C4-2B (cell line): ENCODE measurements at regions not wholly inside any gene's neighbourhood (a gene's known extent, or its start where the extent isn't known, plus 50 kb on each side); places are given as distances from the start of the nearest gene placed in this dataset.

Experiments
- ZFX ChIP-seq: fragments of 450-650 bp; IDR thresholded peaks from 2 replicates; pipeline ENCODE4 v1.6.1; 2017
- TF ChIP-seq, protein P1 (sequence below): fragments of 450-650 bp; conservative IDR thresholded peaks from 2 replicates; pipeline ENCODE4 v1.5.1; 2017; ENCODE audit warnings: mild to moderate bottlenecking

DNA sequence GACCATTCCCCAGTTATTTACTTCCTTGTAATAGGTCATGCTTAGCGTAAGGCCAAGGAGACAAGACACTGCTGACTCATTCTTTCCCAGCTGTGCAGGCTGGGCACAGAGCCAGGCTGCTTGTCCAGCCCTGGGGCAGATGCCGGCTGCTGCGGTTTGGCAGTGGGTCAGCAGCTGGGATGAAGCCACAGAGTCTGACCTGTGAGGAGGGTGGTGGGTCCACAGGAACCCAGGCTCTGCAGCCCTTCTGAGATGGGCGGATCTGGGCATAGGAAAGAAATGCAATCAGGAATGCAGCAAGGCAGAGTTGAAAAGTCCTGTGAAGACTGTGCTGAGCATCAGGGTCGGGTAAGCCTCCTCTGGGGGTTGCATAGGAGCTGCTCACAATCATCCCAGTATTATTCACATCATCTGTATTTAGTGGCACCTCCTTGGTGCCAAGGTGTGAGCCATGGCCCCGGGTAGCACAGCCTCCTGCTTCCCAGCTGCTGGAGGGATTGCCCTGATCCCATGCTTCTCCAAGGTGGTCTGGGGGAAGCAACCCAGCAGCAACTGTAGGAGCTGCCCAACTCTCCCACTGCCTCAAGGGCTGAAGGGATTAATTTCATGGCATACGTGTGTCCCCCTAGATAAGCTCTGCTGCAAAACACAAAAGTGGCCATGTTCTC lies 139.0 kb downstream of the DDX1 start:
- TF ChIP-seq, protein P1, sequence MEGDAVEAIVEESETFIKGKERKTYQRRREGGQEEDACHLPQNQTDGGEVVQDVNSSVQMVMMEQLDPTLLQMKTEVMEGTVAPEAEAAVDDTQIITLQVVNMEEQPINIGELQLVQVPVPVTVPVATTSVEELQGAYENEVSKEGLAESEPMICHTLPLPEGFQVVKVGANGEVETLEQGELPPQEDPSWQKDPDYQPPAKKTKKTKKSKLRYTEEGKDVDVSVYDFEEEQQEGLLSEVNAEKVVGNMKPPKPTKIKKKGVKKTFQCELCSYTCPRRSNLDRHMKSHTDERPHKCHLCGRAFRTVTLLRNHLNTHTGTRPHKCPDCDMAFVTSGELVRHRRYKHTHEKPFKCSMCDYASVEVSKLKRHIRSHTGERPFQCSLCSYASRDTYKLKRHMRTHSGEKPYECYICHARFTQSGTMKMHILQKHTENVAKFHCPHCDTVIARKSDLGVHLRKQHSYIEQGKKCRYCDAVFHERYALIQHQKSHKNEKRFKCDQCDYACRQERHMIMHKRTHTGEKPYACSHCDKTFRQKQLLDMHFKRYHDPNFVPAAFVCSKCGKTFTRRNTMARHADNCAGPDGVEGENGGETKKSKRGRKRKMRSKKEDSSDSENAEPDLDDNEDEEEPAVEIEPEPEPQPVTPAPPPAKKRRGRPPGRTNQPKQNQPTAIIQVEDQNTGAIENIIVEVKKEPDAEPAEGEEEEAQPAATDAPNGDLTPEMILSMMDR, result no peak
- TF ChIP-seq ZFX, result no peak
